Loucy (cell line): ENCODE measurements at regions not wholly inside any gene's neighbourhood (a gene's known extent, or its start where the extent isn't known, plus 50 kb on each side); places are given as distances from the start of the nearest gene placed in this dataset.

Experiments used
- H2AFZ ChIP-seq: fragments of 200-600 bp; sonication (generic); 2 replicates; pipeline ENCODE4 v1.6.0; 2016; ENCODE audit warnings: antibody characterized with exemption, mild to moderate bottlenecking, low read length, moderate library complexity
- H3F3A ChIP-seq: fragments of 200-600 bp; 2 replicates; pipeline ENCODE4 v1.6.0; 2016; ENCODE audit warnings: antibody characterized with exemption, low read depth, mild to moderate bottlenecking
- H3K27me3 ChIP-seq: fragments of 200-600 bp; sonication (generic); 2 replicates; pipeline ENCODE4 v1.6.1; 2014; ENCODE audit warnings: low read length, mild to moderate bottlenecking; ENCODE audit not compliant: insufficient read depth, poor library complexity, severe bottlenecking
- H3K36me3 ChIP-seq: fragments of 200-600 bp; sonication (generic); 2 replicates; pipeline ENCODE4 v1.6.1; 2016; ENCODE audit warnings: low read length; ENCODE audit not compliant: insufficient read depth
- H3K4me1 ChIP-seq: fragments of 200-600 bp; sonication (generic); 2 replicates; pipeline ENCODE4 v1.5.1; 2014; ENCODE audit warnings: low read length, mild to moderate bottlenecking; ENCODE audit not compliant: insufficient read depth, poor library complexity, severe bottlenecking
- H3K4me2 ChIP-seq: fragments of 200-600 bp; sonication (generic); 2 replicates; pipeline ENCODE4 v1.6.0; 2014; ENCODE audit warnings: antibody characterized with exemption, low read length, low read depth, mild to moderate bottlenecking; ENCODE audit not compliant: poor library complexity, severe bottlenecking
- H3K4me3 ChIP-seq: fragments of 200-600 bp; sonication (generic); 2 replicates; pipeline ENCODE4 v1.5.1; 2014; ENCODE audit warnings: low read length, mild to moderate bottlenecking, mixed read lengths; ENCODE audit not compliant: poor library complexity, severe bottlenecking
- H3K79me2 ChIP-seq: fragments of 200-600 bp; sonication (generic); 2 replicates; pipeline ENCODE4 v1.6.1; 2014; ENCODE audit warnings: low read length; ENCODE audit not compliant: insufficient read depth
- H3K9ac ChIP-seq: fragments of 200-600 bp; sonication (generic); 2 replicates; pipeline ENCODE4 v1.6.0; 2014; ENCODE audit warnings: mild to moderate bottlenecking, low read depth, low read length, moderate library complexity; ENCODE audit not compliant: poor library complexity, severe bottlenecking
- H3K9me2 ChIP-seq: fragments of 200-600 bp; sonication (generic); replicated peaks from 2 replicates; pipeline ENCODE4 v1.6.1; 2016; ENCODE audit warnings: low read depth, low read length, mixed read lengths
- H3K9me3 ChIP-seq: fragments of 200-600 bp; sonication (generic); 2 replicates; pipeline ENCODE4 v1.6.1; 2014; ENCODE audit warnings: mild to moderate bottlenecking, antibody characterized with exemption, low read length, low read depth; ENCODE audit not compliant: insufficient read depth
- H4K20me1 ChIP-seq: fragments of 200-600 bp; sonication (generic); 2 replicates; pipeline ENCODE4 v1.6.0; 2014; ENCODE audit warnings: antibody characterized with exemption, low read length, mild to moderate bottlenecking; ENCODE audit not compliant: insufficient read depth, poor library complexity, severe bottlenecking
- CTCF ChIP-seq: fragments of 200-600 bp; sonication (generic); conservative IDR thresholded peaks from 2 replicates; pipeline ENCODE4 v1.5.1; 2014; ENCODE audit warnings: mild to moderate bottlenecking, antibody characterized with exemption, low read length
- EZH2phosphoT487 ChIP-seq: fragments of 200-600 bp; IDR thresholded peaks from 2 replicates; pipeline ENCODE4 v1.6.1; 2018; ENCODE audit warnings: antibody characterized with exemption, mild to moderate bottlenecking, moderate library complexity, borderline replicate concordance

DNA sequence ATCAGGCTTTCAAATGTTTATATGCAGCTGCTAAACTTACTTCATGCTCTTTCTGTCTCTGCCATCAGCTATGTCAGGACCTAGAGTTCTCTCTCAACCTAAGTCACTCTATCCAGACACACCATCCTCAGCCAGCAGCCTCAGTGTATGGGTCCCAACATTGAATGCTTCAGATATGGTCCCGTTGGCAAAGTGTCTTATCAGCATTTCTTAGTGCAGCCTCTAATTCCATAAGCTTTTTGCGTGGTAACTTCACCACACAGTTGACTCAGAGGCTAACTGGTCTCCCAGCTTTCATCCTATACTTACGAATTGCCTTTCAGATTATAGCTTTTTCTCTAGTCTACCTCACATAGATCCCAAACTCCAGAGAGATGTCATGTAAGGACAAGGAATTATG is 402.9 kb upstream of the EEF2KMT start:
- H3K9me3 ChIP-seq = peaks cover 3% of the 10 kb centered on the region; the same call in 1 of the 2 replicates
- no peaks in the 10 kb centered on the region for H3K4me1 ChIP-seq
- no peaks in the 10 kb centered on the region for H3K9me2 ChIP-seq
- no peaks in the 10 kb centered on the region for H3K27me3 ChIP-seq
- no peak overlapping the region for H3K4me2 ChIP-seq
- TF ChIP-seq CTCF (no peak), EZH2phosphoT487 (no peak)
- H3K9ac ChIP-seq = no peak overlapping the region
- H3K4me3 ChIP-seq = no peak overlapping the region
- H2AFZ ChIP-seq = no peak overlapping the region
- H3F3A ChIP-seq = no peaks in the 10 kb centered on the region
- H3K79me2 ChIP-seq = no peaks in the 10 kb centered on the region
- no peaks in the 10 kb centered on the region for H3K36me3 ChIP-seq
- no peaks in the 10 kb centered on the region for H4K20me1 ChIP-seq

- TF ChIP-seq CTCF (no peak), EZH2phosphoT487 (no peak)
- no peaks in the 10 kb centered on the region for H3K9me2 ChIP-seq
- no peaks in the 10 kb centered on the region for H3K36me3 ChIP-seq
Observed at GRCh38 chr16:5498562-5498961, 401.0 kb upstream of the EEF2KMT start.

DNA sequence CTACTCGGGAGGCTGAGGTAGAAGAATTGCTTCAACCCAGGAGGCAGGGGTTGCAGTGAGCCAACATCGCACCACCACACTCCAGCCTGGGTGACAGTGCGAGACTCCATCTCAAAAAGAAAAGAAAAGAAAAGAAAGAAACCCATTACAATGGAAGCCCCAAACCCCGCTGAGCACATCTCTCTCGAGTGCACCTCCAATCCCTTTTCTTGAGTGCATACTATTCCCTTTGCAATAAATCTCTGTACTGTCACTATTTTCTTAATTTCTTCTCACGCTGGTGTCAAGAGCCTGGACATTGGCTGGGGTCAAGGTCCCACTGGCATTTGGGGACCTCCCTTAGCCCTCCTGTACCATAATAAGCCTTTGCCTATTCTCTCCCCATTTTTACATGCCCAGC is 398.4 kb upstream of the EEF2KMT start:
- H3K9me3 ChIP-seq = peaks cover 3% of the 10 kb centered on the region; the same call in 1 of the 2 replicates
- H2AFZ ChIP-seq = no peak overlapping the region
- H3F3A ChIP-seq = no peaks in the 10 kb centered on the region
- no peak for TF ChIP-seq CTCF
- no peak for TF ChIP-seq EZH2phosphoT487
- H4K20me1 ChIP-seq = no peaks in the 10 kb centered on the region
- H3K4me1 ChIP-seq = no peaks in the 10 kb centered on the region
- no peaks in the 10 kb centered on the region for H3K27me3 ChIP-seq
- H3K4me2 ChIP-seq = no peak overlapping the region
- no peak overlapping the region for H3K9ac ChIP-seq
- H3K9me2 ChIP-seq = no peaks in the 10 kb centered on the region
- no peaks in the 10 kb centered on the region for H3K79me2 ChIP-seq
- no peak overlapping the region for H3K4me3 ChIP-seq
- H3K36me3 ChIP-seq = no peaks in the 10 kb centered on the region

More at GRCh38 chr16:5498562-5498961, 401.0 kb upstream of the EEF2KMT start:
- H2AFZ ChIP-seq = no peak overlapping the region
- H3K4me3 ChIP-seq = no peak overlapping the region
- H3K79me2 ChIP-seq = no peaks in the 10 kb centered on the region
- no peak overlapping the region for H3K4me2 ChIP-seq
- no peaks in the 10 kb centered on the region for H3K27me3 ChIP-seq
- H3K4me1 ChIP-seq = no peaks in the 10 kb centered on the region
- H3K9me3 ChIP-seq = peaks cover 3% of the 10 kb centered on the region; the same call in 1 of the 2 replicates
- no peaks in the 10 kb centered on the region for H3F3A ChIP-seq
- no peaks in the 10 kb centered on the region for H4K20me1 ChIP-seq
- H3K9ac ChIP-seq = no peak overlapping the region
